AG09309 (cell line): ENCODE measurements at regions not wholly inside any gene's neighbourhood (a gene's known extent, or its start where the extent isn't known, plus 50 kb on each side); places are given as distances from the start of the nearest gene placed in this dataset.

Experiments used
- DNase-seq: peaks from one replicate; pipeline ENCODE4 v3.0.0-alpha.2; 2010; ENCODE audit warnings: low read depth
- H3K4me3 ChIP-seq: 2 replicates; pipeline ENCODE4 v1.5.1; 2011; ENCODE audit warnings: mild to moderate bottlenecking, low read depth, low read length, moderate library complexity; ENCODE audit not compliant: control insufficient read depth
- CTCF ChIP-seq: IDR thresholded peaks from 2 replicates; pipeline ENCODE4 v1.5.1; 2011; ENCODE audit warnings: mild to moderate bottlenecking, low read depth, low read length, inconsistent platforms; ENCODE audit not compliant: insufficient read depth, control insufficient read depth; ENCODE audit errors: missing control alignments

GRCh38 chr13:68078469-68078868 lies 848.3 kb upstream of the PCDH9 start:
- no peak for DNase-seq
- TF ChIP-seq CTCF: no peak
- H3K4me3 ChIP-seq: no peak overlapping the region

- no peak overlapping the region for H3K4me3 ChIP-seq
- TF ChIP-seq CTCF: no peak
- no peak for DNase-seq
These were observed 845.9 kb upstream of the PCDH9 start for GRCh38 chr13:68076046-68076445.

GRCh38 chr13:68066879-68067513 lies 836.9 kb upstream of the PCDH9 start:
- TF ChIP-seq CTCF: no peak
- no peak overlapping the region for H3K4me3 ChIP-seq
- DNase-seq: no peak

- H3K4me3 ChIP-seq: no peak overlapping the region
- no peak for DNase-seq
- no peak for TF ChIP-seq CTCF
These were observed 834.0 kb upstream of the PCDH9 start for GRCh38 chr13:68064001-68064770.

- no peak for TF ChIP-seq CTCF
- no peak overlapping the region for H3K4me3 ChIP-seq
- no peak for DNase-seq
These were observed 833.0 kb upstream of the PCDH9 start for GRCh38 chr13:68063181-68063580.

- no peak overlapping the region for H3K4me3 ChIP-seq
- no peak for TF ChIP-seq CTCF
- no peak for DNase-seq
These were observed 827.7 kb upstream of the PCDH9 start for GRCh38 chr13:68057836-68058235.
